WTC11 (cell line): ENCODE measurements at regions not wholly inside any gene's neighbourhood (a gene's known extent, or its start where the extent isn't known, plus 50 kb on each side); places are given as distances from the start of the nearest gene placed in this dataset.

Experiments
- ATAC-seq: fragments of 200-7000 bp; cut with Tn5 transposase; 2 replicates; pipeline ENCODE4 v1.10.0; 2021; ENCODE audit warnings: mild to moderate bottlenecking, moderate library complexity
- CTCF ChIA-PET: fragments of 300-600 bp; sonication (Branson Sonifier 250); formaldehyde crosslinking; loops from one replicate; lab custom pipeline; 2021; ENCODE audit warnings: antibody characterized with exemption; lab: Charles Lee
- POLR2A ChIA-PET: fragments of 350-600 bp; sonication (Branson Sonifier 250); formaldehyde crosslinking; loops from one replicate; lab custom pipeline; 2021; ENCODE audit warnings: antibody characterized with exemption; lab: Charles Lee
- DNase-seq: peaks from one replicate; pipeline ENCODE4 v3.0.0; 2021; ENCODE audit warnings: low spot score
- H3K27ac Mint-ChIP-seq: 2 replicates; pipeline ENCODE4 v1.8.0; 2021; ENCODE audit warnings: mixed read lengths
- H3K27me3 Mint-ChIP-seq: 2 replicates; pipeline ENCODE4 v1.8.0; 2021; ENCODE audit warnings: low read depth, mild to moderate bottlenecking, moderate library complexity, mixed read lengths
- H3K36me3 Mint-ChIP-seq: 2 replicates; pipeline ENCODE4 v1.8.0; 2021; ENCODE audit warnings: mixed read lengths
- H3K4me1 Mint-ChIP-seq: 2 replicates; pipeline ENCODE4 v1.8.0; 2022; ENCODE audit warnings: mixed read lengths
- H3K4me3 Mint-ChIP-seq: 2 replicates; pipeline ENCODE4 v1.8.0; 2021; ENCODE audit warnings: mild to moderate bottlenecking, moderate library complexity, mixed read lengths
- H3K9me3 Mint-ChIP-seq: 2 replicates; pipeline ENCODE4 v1.8.0; 2021; ENCODE audit warnings: mixed read lengths
- ETV6 ChIP-seq: sonication (generic); formaldehyde crosslinking; IDR thresholded peaks from 2 replicates; pipeline ENCODE4 v1.8.1; 2022; ENCODE audit warnings: mild to moderate bottlenecking, missing genetic modification reagents
- MXD4 ChIP-seq: fragments of 250-450 bp; sonication (Bioruptor Pico); IDR thresholded peaks from 2 replicates; pipeline ENCODE4 v1.8.0; 2021; ENCODE audit warnings: mild to moderate bottlenecking, moderate library complexity, borderline replicate concordance
- NFATC4 ChIP-seq: fragments of 250-450 bp; sonication (Bioruptor Pico); IDR thresholded peaks from 2 replicates; pipeline ENCODE4 v1.9.0; 2021; ENCODE audit warnings: mild to moderate bottlenecking
- OVOL2 ChIP-seq: fragments of 250-450 bp; sonication (Bioruptor Pico); IDR thresholded peaks from 2 replicates; pipeline ENCODE4 v1.9.0; 2021; ENCODE audit warnings: mild to moderate bottlenecking, borderline replicate concordance
- SMAD3 ChIP-seq: sonication (generic); formaldehyde crosslinking; IDR thresholded peaks from 2 replicates; pipeline ENCODE4 v1.8.0; 2022; ENCODE audit warnings: missing genetic modification reagents, mild to moderate bottlenecking, borderline replicate concordance
- TEAD4 ChIP-seq: sonication (generic); formaldehyde crosslinking; IDR thresholded peaks from 2 replicates; pipeline ENCODE4 v1.8.0; 2022; ENCODE audit warnings: mild to moderate bottlenecking, missing genetic modification reagents
- ZNF317 ChIP-seq: sonication (generic); formaldehyde crosslinking; IDR thresholded peaks from 2 replicates; pipeline ENCODE4 v1.8.1; 2023; ENCODE audit warnings: low read depth, mild to moderate bottlenecking, moderate library complexity, missing genetic modification reagents, borderline replicate concordance
- ZNF396 ChIP-seq: fragments of 250-450 bp; sonication (Bioruptor Pico); IDR thresholded peaks from 2 replicates; pipeline ENCODE4 v1.8.0; 2021; ENCODE audit warnings: mild to moderate bottlenecking, moderate library complexity, borderline replicate concordance
- ZNF532 ChIP-seq: fragments of 250-450 bp; sonication (Bioruptor Pico); IDR thresholded peaks from 2 replicates; pipeline ENCODE4 v1.9.0; 2021; ENCODE audit warnings: mild to moderate bottlenecking, borderline replicate concordance
- ZNF671 ChIP-seq: fragments of 250-450 bp; sonication (Bioruptor Pico); IDR thresholded peaks from 2 replicates; pipeline ENCODE4 v1.8.0; 2021; ENCODE audit warnings: mild to moderate bottlenecking
- ZSCAN18 ChIP-seq: fragments of 250-450 bp; sonication (Bioruptor Pico); IDR thresholded peaks from 2 replicates; pipeline ENCODE4 v2.1.2; 2022; ENCODE audit warnings: mild to moderate bottlenecking, moderate library complexity
- TF ChIP-seq, protein P1 (sequence below): sonication (generic); formaldehyde crosslinking; IDR thresholded peaks from 2 replicates; pipeline ENCODE4 v1.8.1; 2022; ENCODE audit warnings: low read depth, missing genetic modification reagents, borderline replicate concordance
- TF ChIP-seq, protein P2 (sequence below): sonication (generic); formaldehyde crosslinking; IDR thresholded peaks from 2 replicates; pipeline ENCODE4 v1.8.1; 2022; ENCODE audit warnings: mild to moderate bottlenecking, missing genetic modification reagents, moderate library complexity, borderline replicate concordance
- TF ChIP-seq, protein P3 (sequence below): sonication (generic); formaldehyde crosslinking; IDR thresholded peaks from 2 replicates; pipeline ENCODE4 v1.8.1; 2023; ENCODE audit warnings: mild to moderate bottlenecking, moderate library complexity, missing genetic modification reagents

DNA sequence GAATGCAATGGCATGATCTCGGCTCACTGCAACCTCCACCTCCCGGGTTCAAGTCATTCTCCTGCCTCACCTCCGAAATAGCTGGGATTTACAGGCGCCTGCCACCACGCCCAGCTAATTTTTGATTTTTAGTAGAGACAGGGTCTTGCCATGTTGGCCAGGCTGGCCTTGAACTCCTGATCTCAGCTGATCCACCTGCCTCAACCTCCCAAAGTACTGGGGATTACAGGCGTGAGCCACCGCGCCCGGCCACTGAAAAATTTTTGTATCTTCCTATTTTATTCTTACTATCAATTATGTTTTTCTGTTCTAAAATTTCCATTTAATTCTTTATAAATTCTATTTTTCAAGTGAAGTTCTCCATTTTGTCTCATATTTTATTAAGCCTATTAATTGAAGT, 730.4 kb downstream of the EDEM1 start:
- no peaks in the 10 kb centered on the region; the same call in 1 of the 2 replicates for H3K27me3 Mint-ChIP-seq
- H3K27ac Mint-ChIP-seq, result no peak overlapping the region
- ChIA-PET POLR2A (no interaction called here), CTCF (interaction anchor here (0.6 kb wide), 1 partner anchor 25 kb away, joined by 3 read pairs; no protein-coding TSS in a partner anchor)
- H3K4me3 Mint-ChIP-seq, result no peak overlapping the region
- H3K9me3 Mint-ChIP-seq, result peaks cover 43% of the 10 kb centered on the region
- DNase-seq, result no peak
- no peaks in the 10 kb centered on the region for H3K4me1 Mint-ChIP-seq
- no peak for ATAC-seq
- TF ChIP-seq MXD4 (CRISPR knock-in tag) (no peak), ZNF317 (CRISPR knock-in tag) (no peak)
- peaks cover 21% of the 10 kb centered on the region for H3K36me3 Mint-ChIP-seq

GRCh38 chr3:5918626-5919025, 731.1 kb downstream of the EDEM1 start:
- H3K4me1 Mint-ChIP-seq, result no peaks in the 10 kb centered on the region
- no peaks in the 10 kb centered on the region; the same call in 1 of the 2 replicates for H3K27me3 Mint-ChIP-seq
- no peak overlapping the region for H3K27ac Mint-ChIP-seq
- H3K9me3 Mint-ChIP-seq, result peaks cover 48% of the 10 kb centered on the region
- CTCF ChIA-PET, result no interaction called here
- ATAC-seq (no peak), DNase-seq (no peak)
- peaks cover 21% of the 10 kb centered on the region for H3K36me3 Mint-ChIP-seq
- no peak overlapping the region for H3K4me3 Mint-ChIP-seq
- POLR2A ChIA-PET, result no interaction called here
- TF ChIP-seq, protein P1, sequence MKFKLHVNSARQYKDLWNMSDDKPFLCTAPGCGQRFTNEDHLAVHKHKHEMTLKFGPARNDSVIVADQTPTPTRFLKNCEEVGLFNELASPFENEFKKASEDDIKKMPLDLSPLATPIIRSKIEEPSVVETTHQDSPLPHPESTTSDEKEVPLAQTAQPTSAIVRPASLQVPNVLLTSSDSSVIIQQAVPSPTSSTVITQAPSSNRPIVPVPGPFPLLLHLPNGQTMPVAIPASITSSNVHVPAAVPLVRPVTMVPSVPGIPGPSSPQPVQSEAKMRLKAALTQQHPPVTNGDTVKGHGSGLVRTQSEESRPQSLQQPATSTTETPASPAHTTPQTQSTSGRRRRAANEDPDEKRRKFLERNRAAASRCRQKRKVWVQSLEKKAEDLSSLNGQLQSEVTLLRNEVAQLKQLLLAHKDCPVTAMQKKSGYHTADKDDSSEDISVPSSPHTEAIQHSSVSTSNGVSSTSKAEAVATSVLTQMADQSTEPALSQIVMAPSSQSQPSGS (CRISPR knock-in tag), result no peak
- TF ChIP-seq, protein P2, sequence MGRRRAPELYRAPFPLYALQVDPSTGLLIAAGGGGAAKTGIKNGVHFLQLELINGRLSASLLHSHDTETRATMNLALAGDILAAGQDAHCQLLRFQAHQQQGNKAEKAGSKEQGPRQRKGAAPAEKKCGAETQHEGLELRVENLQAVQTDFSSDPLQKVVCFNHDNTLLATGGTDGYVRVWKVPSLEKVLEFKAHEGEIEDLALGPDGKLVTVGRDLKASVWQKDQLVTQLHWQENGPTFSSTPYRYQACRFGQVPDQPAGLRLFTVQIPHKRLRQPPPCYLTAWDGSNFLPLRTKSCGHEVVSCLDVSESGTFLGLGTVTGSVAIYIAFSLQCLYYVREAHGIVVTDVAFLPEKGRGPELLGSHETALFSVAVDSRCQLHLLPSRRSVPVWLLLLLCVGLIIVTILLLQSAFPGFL (CRISPR knock-in tag), result no peak
- TF ChIP-seq ETV6 (CRISPR knock-in tag), result no peak
- TF ChIP-seq OVOL2 (CRISPR knock-in tag), result no peak
- no peak for TF ChIP-seq NFATC4
- TF ChIP-seq ZNF671 (CRISPR knock-in tag), result no peak
- TF ChIP-seq ZNF532 (CRISPR knock-in tag), result no peak
- TF ChIP-seq TEAD4 (CRISPR knock-in tag), result no peak
- no peak for TF ChIP-seq ZNF396
- no peak for TF ChIP-seq SMAD3
- no peak for TF ChIP-seq ZSCAN18 (CRISPR knock-in tag)
- TF ChIP-seq, protein P3, sequence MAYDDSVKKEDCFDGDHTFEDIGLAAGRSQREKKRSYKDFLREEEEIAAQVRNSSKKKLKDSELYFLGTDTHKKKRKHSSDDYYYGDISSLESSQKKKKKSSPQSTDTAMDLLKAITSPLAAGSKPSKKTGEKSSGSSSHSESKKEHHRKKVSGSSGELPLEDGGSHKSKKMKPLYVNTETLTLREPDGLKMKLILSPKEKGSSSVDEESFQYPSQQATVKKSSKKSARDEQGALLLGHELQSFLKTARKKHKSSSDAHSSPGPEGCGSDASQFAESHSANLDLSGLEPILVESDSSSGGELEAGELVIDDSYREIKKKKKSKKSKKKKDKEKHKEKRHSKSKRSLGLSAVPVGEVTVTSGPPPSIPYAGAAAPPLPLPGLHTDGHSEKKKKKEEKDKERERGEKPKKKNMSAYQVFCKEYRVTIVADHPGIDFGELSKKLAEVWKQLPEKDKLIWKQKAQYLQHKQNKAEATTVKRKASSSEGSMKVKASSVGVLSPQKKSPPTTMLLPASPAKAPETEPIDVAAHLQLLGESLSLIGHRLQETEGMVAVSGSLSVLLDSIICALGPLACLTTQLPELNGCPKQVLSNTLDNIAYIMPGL (CRISPR knock-in tag), result no peak
